OCI-LY7 (cell line): ENCODE measurements at regions not wholly inside any gene's neighbourhood (a gene's known extent, or its start where the extent isn't known, plus 50 kb on each side); places are given as distances from the start of the nearest gene placed in this dataset.

Experiments used
- BruUV-seq: library from RNA; stranded (reverse); fragments of 400-500 nt; replicated peaks from 2 replicates; lab custom pipeline; 2021; lab: Mats Ljungman, UMichigan
- CTCF ChIA-PET: fragments of 300-600 bp; sonication (Branson Sonifier 250); formaldehyde crosslinking; loops from one replicate; lab custom pipeline; 2022; ENCODE audit warnings: antibody characterized with exemption; ENCODE audit not compliant: unreplicated experiment; lab: Charles Lee
- POLR2A ChIA-PET: fragments of 300-600 bp; sonication (Branson Sonifier 250); formaldehyde crosslinking; loops from one replicate; lab custom pipeline; 2022; ENCODE audit warnings: antibody characterized with exemption; lab: Charles Lee
- DNase-seq: peaks from one replicate; pipeline ENCODE4 v3.0.0-alpha.2; 2015; ENCODE audit warnings: low spot score
- H2AFZ ChIP-seq: fragments of 200-600 bp; sonication (generic), shearing (Covaris generic); 2 replicates; pipeline ENCODE4 v1.6.1; 2014; ENCODE audit warnings: mild to moderate bottlenecking, antibody characterized with exemption, low read length, moderate library complexity
- H3K27ac ChIP-seq: fragments of 200-600 bp; sonication (generic); 2 replicates; pipeline ENCODE4 v1.5.1; 2014; ENCODE audit warnings: mixed run types, low read depth, mild to moderate bottlenecking, moderate library complexity, low read length, inconsistent platforms; ENCODE audit not compliant: poor library complexity, severe bottlenecking
- H3K36me3 ChIP-seq: fragments of 200-600 bp; sonication (generic); 2 replicates; pipeline ENCODE4 v1.6.1; 2014; ENCODE audit warnings: mild to moderate bottlenecking, antibody characterized with exemption, low read length, moderate library complexity, mixed read lengths; ENCODE audit not compliant: insufficient read depth
- H3K4me1 ChIP-seq: fragments of 200-600 bp; sonication (generic); 2 replicates; pipeline ENCODE4 v1.5.1; 2014; ENCODE audit warnings: mild to moderate bottlenecking, low read length; ENCODE audit not compliant: insufficient read depth, poor library complexity, severe bottlenecking
- H3K4me2 ChIP-seq: fragments of 200-600 bp; sonication (generic); 2 replicates; pipeline ENCODE4 v1.6.1; 2014; ENCODE audit warnings: mild to moderate bottlenecking, low read length
- H3K4me3 ChIP-seq: fragments of 200-600 bp; sonication (generic); 2 replicates; pipeline ENCODE4 v1.5.1; 2014; ENCODE audit warnings: mild to moderate bottlenecking, low read depth, low read length; ENCODE audit not compliant: poor library complexity, severe bottlenecking
- H3K79me2 ChIP-seq: fragments of 200-600 bp; sonication (generic); 2 replicates; pipeline ENCODE4 v1.6.1; 2016; ENCODE audit warnings: low read depth, mild to moderate bottlenecking, low read length, moderate library complexity, mixed read lengths; ENCODE audit not compliant: insufficient read depth
- H3K9me2 ChIP-seq: fragments of 200-600 bp; sonication (generic); 2 replicates; pipeline ENCODE4 v1.6.1; 2016; ENCODE audit warnings: mild to moderate bottlenecking, low read length, mixed read lengths; ENCODE audit not compliant: insufficient read depth
- H3K9me3 ChIP-seq: fragments of 200-600 bp; sonication (generic); 2 replicates; pipeline ENCODE4 v1.6.1; 2014; ENCODE audit warnings: mild to moderate bottlenecking, mixed run types, low read length, mixed read lengths
- H4K20me1 ChIP-seq: fragments of 200-600 bp; sonication (generic); 2 replicates; pipeline ENCODE4 v1.6.1; 2014; ENCODE audit warnings: mild to moderate bottlenecking, antibody characterized with exemption, low read length, moderate library complexity, mixed read lengths; ENCODE audit not compliant: insufficient read depth
- EZH2phosphoT487 ChIP-seq: fragments of 200-600 bp; sonication (generic); IDR thresholded peaks from 2 replicates; pipeline ENCODE4 v1.6.1; 2018; ENCODE audit warnings: low read depth, borderline replicate concordance, mild to moderate bottlenecking, mixed run types, antibody characterized with exemption, low read length, moderate library complexity, mixed read lengths
- intact Hi-C: fragments of 100-400 bp; cut with micrococcal nuclease; formaldehyde crosslinking; loops from one replicate; pipeline ENCODE4 v1.10.0; 2022; ENCODE audit not compliant: unreplicated experiment
- TF ChIP-seq, protein P1 (sequence below): fragments of 200-600 bp; sonication (generic); conservative IDR thresholded peaks from 2 replicates; pipeline ENCODE4 v1.5.1; 2014; ENCODE audit warnings: mild to moderate bottlenecking, antibody characterized with exemption, low read length, moderate library complexity, mixed read lengths

DNA sequence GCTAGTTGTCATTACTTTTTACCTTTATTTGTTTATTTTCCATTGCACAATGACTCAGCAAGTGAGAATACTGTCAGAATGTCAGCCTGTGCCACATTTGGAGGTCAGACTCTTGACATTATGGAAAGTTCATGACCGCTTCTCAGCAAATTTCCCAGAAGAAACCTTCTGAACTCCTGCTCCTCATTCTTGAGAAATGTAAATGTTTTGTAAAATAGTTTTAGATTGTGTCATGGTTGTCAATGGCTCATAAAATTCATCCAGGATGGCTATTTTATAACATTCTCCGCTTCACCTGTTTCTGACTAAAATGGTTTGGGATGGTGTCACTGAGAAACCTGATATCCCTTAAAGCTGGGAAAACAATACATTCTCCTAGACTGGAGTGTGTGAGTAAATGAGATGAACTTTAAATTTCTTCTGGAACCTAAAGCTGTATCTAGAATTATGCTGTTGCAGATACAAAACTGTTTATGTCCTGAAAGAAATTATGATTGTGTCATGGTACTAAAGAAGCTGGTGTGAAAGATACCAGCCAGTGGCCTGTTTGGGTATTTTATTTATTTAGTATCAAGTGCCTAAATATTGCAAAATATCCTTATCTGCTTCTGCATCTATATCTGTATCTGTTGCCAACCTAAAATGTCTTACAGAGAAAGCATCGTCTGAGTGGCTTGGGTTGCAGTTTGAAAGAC lies 671.7 kb downstream of the GATA3 start:
- no peak for DNase-seq

GRCh38 chr10:8726779-8727084 lies 672.2 kb downstream of the GATA3 start:
- no peak overlapping the region for H3K4me3 ChIP-seq
- intact Hi-C loops = no loop called here
- no TSS peak for BruUV-seq
- no peaks in the 10 kb centered on the region for H3K9me3 ChIP-seq
- no peaks in the 10 kb centered on the region for H3K36me3 ChIP-seq
- ChIA-PET POLR2A (no interaction called here), CTCF (no interaction called here)
- TF ChIP-seq, protein P1, sequence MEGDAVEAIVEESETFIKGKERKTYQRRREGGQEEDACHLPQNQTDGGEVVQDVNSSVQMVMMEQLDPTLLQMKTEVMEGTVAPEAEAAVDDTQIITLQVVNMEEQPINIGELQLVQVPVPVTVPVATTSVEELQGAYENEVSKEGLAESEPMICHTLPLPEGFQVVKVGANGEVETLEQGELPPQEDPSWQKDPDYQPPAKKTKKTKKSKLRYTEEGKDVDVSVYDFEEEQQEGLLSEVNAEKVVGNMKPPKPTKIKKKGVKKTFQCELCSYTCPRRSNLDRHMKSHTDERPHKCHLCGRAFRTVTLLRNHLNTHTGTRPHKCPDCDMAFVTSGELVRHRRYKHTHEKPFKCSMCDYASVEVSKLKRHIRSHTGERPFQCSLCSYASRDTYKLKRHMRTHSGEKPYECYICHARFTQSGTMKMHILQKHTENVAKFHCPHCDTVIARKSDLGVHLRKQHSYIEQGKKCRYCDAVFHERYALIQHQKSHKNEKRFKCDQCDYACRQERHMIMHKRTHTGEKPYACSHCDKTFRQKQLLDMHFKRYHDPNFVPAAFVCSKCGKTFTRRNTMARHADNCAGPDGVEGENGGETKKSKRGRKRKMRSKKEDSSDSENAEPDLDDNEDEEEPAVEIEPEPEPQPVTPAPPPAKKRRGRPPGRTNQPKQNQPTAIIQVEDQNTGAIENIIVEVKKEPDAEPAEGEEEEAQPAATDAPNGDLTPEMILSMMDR = no peak
- TF ChIP-seq EZH2phosphoT487 = no peak
- H3K9me2 ChIP-seq = no peaks in the 10 kb centered on the region
- H4K20me1 ChIP-seq = no peaks in the 10 kb centered on the region
- no peaks in the 10 kb centered on the region for H3K79me2 ChIP-seq
- no peak for DNase-seq
- no peaks in the 10 kb centered on the region for H3K4me1 ChIP-seq
- no peak overlapping the region for H3K4me2 ChIP-seq
- no peak overlapping the region for H3K27ac ChIP-seq
- H2AFZ ChIP-seq = no peak overlapping the region

More for the DNA sequence above, 671.7 kb downstream of the GATA3 start:
- ChIA-PET CTCF (no interaction called here), POLR2A (no interaction called here)
- Histone ChIP-seq H3K4me3 (no peak overlapping the region), H3K79me2 (no peaks in the 10 kb centered on the region), H3K27ac (no peak overlapping the region), H2AFZ (no peak overlapping the region), H3K4me2 (no peak overlapping the region), H3K9me3 (no peaks in the 10 kb centered on the region), H3K9me2 (no peaks in the 10 kb centered on the region), H3K36me3 (no peaks in the 10 kb centered on the region), H4K20me1 (no peaks in the 10 kb centered on the region), H3K4me1 (no peaks in the 10 kb centered on the region)
- TF ChIP-seq, protein P1 = no peak
- TF ChIP-seq EZH2phosphoT487 = no peak
- BruUV-seq = no TSS peak
- intact Hi-C loops = no loop called here
